HepG2 (cell line): ENCODE measurements at regions not wholly inside any gene's neighbourhood (a gene's known extent, or its start where the extent isn't known, plus 50 kb on each side); places are given as distances from the start of the nearest gene placed in this dataset.

Source experiments
- ATAC-seq: fragments of 200-7000 bp; cut with Tn5 transposase; 3 replicates; pipeline ENCODE4 v1.9.1; 2020; ENCODE audit warnings: mild to moderate bottlenecking, moderate library complexity
- BruUV-seq: library from RNA; stranded (reverse); fragments of 400-500 nt; replicated peaks from 2 replicates; lab custom pipeline; 2021; lab: Mats Ljungman, UMichigan
- CTCF ChIA-PET: fragments of 300-600 bp; formaldehyde crosslinking; extraction: SDS; loops from one replicate; lab custom pipeline; 2021; ENCODE audit warnings: low total read pairs, inconsistent platforms, low intra/inter-chr PET ratio; lab: Yijun Ruan, JAX
- POLR2A ChIA-PET: fragments of 350-600 bp; sonication (Branson Sonifier 250); formaldehyde crosslinking; loops from one replicate; lab custom pipeline; 2020; ENCODE audit warnings: antibody characterized with exemption, inconsistent platforms; lab: Yijun Ruan, JAX
- DNase-seq: peaks from one replicate; pipeline ENCODE4 v3.0.0-alpha.2; 2015; ENCODE audit warnings: low spot score
- FAIRE-seq: peaks from 3 replicates; lab custom pipeline; 2011; peaks lifted over from hg19 to GRCh38; lab: Jason Lieb, UNC
- H2AFZ ChIP-seq: one replicate; pipeline ENCODE4 v1.6.1; 2011; ENCODE audit warnings: low read length, inconsistent platforms
- H3K27ac ChIP-seq: fragments of 300-600 bp; 3 replicates; pipeline ENCODE4 v1.8.0; 2011; ENCODE audit warnings: mixed run types, mild to moderate bottlenecking, mixed read lengths, low read length, inconsistent platforms; ENCODE audit not compliant: insufficient read depth; ENCODE audit errors: extremely low read length
- H3K27me3 ChIP-seq, 2 experiments: fragments of 200-600 bp in 1 of 2; 2 replicates in 1 of 2; 3 replicates in 1 of 2; pipeline versions ENCODE4 v1.6.0 to v1.8.0; 2011; ENCODE audit warnings: low read length in 2 of 2, mild to moderate bottlenecking in 2 of 2, moderate library complexity in 2 of 2, inconsistent platforms in 1 of 2; ENCODE audit not compliant: insufficient read depth in 2 of 2, control insufficient read depth in 1 of 2
- H3K36me3 ChIP-seq, 2 experiments: fragments of 200-600 bp in 1 of 2; replicated peaks in 1 of 2; 2 replicates in 1 of 2; 3 replicates in 1 of 2; pipeline versions ENCODE4 v1.5.1 to v1.8.0; 2011; ENCODE audit warnings: low read length in 2 of 2, inconsistent platforms in 1 of 2; ENCODE audit not compliant: insufficient read depth in 2 of 2, control insufficient read depth in 1 of 2
- H3K4me1 ChIP-seq: 2 replicates; pipeline ENCODE4 v1.5.1; 2012; ENCODE audit warnings: low read length, inconsistent platforms; ENCODE audit not compliant: insufficient read depth
- H3K4me2 ChIP-seq: 2 replicates; pipeline ENCODE4 v1.6.0; 2011; ENCODE audit warnings: low read depth, low read length, inconsistent platforms
- H3K4me3 ChIP-seq, 3 experiments: fragments of 200-600 bp in 1 of 3; sonication (generic), shearing (Covaris generic) in 1 of 3; replicated peaks in 1 of 3; 2 replicates each; pipeline ENCODE4 v1.5.1; 2011 to 2016; ENCODE audit warnings: low read length in 3 of 3, inconsistent platforms in 2 of 3, low read depth in 2 of 3, mild to moderate bottlenecking in 2 of 3, control low read depth in 1 of 3, mixed read lengths in 1 of 3; ENCODE audit not compliant: insufficient read depth in 1 of 3
- H3K79me2 ChIP-seq: one replicate; pipeline ENCODE4 v1.6.1; 2011; ENCODE audit warnings: low read length, inconsistent platforms; ENCODE audit not compliant: insufficient read depth
- H3K9ac ChIP-seq: 2 replicates; pipeline ENCODE4 v1.6.0; 2011; ENCODE audit warnings: mild to moderate bottlenecking, low read depth, low read length, inconsistent platforms; ENCODE audit not compliant: insufficient read depth
- H3K9me3 ChIP-seq: 2 replicates; pipeline ENCODE4 v1.5.1; 2012; ENCODE audit warnings: mild to moderate bottlenecking, low read length
- H4K20me1 ChIP-seq: 2 replicates; pipeline ENCODE4 v1.6.0; 2011; ENCODE audit warnings: inconsistent platforms, mild to moderate bottlenecking, low read length, moderate library complexity; ENCODE audit not compliant: insufficient read depth
- BCL6 ChIP-seq: IDR thresholded peaks from 2 replicates; pipeline ENCODE4 v1.6.1; 2016; ENCODE audit warnings: missing genetic modification reagents, missing compliant biosample characterization
- CBX5 ChIP-seq: sonication (generic); formaldehyde crosslinking; IDR thresholded peaks from 2 replicates; pipeline ENCODE4 v1.4.0; 2020; ENCODE audit warnings: missing genetic modification reagents, borderline replicate concordance
- FOSL2 ChIP-seq: sonication (generic); formaldehyde crosslinking; IDR thresholded peaks from 2 replicates; pipeline ENCODE4 v1.4.0; 2020; ENCODE audit warnings: missing genetic modification reagents
- FOXA3 ChIP-seq: IDR thresholded peaks from 2 replicates; pipeline ENCODE4 v1.6.1; 2016; ENCODE audit warnings: missing genetic modification reagents, missing compliant biosample characterization
- FOXK1 ChIP-seq: sonication (generic); formaldehyde crosslinking; IDR thresholded peaks from 2 replicates; pipeline ENCODE4 v1.4.0; 2020; ENCODE audit warnings: low read depth, missing genetic modification reagents, borderline replicate concordance
- FOXO1 ChIP-seq: sonication (generic); formaldehyde crosslinking; IDR thresholded peaks from 2 replicates; pipeline ENCODE4 v1.4.0; 2020; ENCODE audit warnings: missing genetic modification reagents
- FOXP1 ChIP-seq, 2 experiments: fragments of 450-650 bp in 1 of 2; IDR thresholded peaks; 2 replicates each; pipeline ENCODE4 v1.6.1; 2017 to 2018; ENCODE audit warnings: antibody characterized with exemption in 1 of 2
- GABPA ChIP-seq, 2 experiments: IDR thresholded peaks; 2 replicates each; pipeline ENCODE4 v1.6.1; 2011 to 2016; ENCODE audit warnings: low read depth in 2 of 2, low read length in 1 of 2, missing biosample characterization in 1 of 2, missing genetic modification characterization in 1 of 2
- HDAC1 ChIP-seq: sonication (generic); formaldehyde crosslinking; IDR thresholded peaks from 2 replicates; pipeline ENCODE4 v1.5.1; 2020; ENCODE audit warnings: mild to moderate bottlenecking, missing genetic modification reagents
- MYC ChIP-seq: sonication (generic); formaldehyde crosslinking; IDR thresholded peaks from 2 replicates; pipeline ENCODE4 v1.9.0; 2021; ENCODE audit warnings: missing genetic modification reagents, borderline replicate concordance
- NFE2L2 ChIP-seq: fragments of 150-350 bp; IDR thresholded peaks from 2 replicates; pipeline ENCODE4 v1.6.1; 2014; ENCODE audit warnings: low read length
- NFIC ChIP-seq: IDR thresholded peaks from 2 replicates; pipeline ENCODE4 v1.6.1; 2012; ENCODE audit warnings: mild to moderate bottlenecking, low read length, inconsistent platforms
- NR2F1 ChIP-seq, 2 experiments: fragments of 450-650 bp in 1 of 2; formaldehyde crosslinking in 1 of 2; IDR thresholded peaks; 2 replicates each; pipeline versions ENCODE4 v1.5.0 to v1.6.1; 2016 to 2020; ENCODE audit warnings: mild to moderate bottlenecking in 1 of 2, missing compliant biosample characterization in 1 of 2, missing genetic modification reagents in 1 of 2, moderate library complexity in 1 of 2
- PPARG ChIP-seq: conservative IDR thresholded peaks from 2 replicates; pipeline ENCODE4 v1.6.1; 2016; ENCODE audit warnings: missing biosample characterization, missing genetic modification reagents
- RARA ChIP-seq: IDR thresholded peaks from 2 replicates; pipeline ENCODE4 v1.6.1; 2016; ENCODE audit warnings: missing genetic modification reagents, missing compliant biosample characterization
- RXRB ChIP-seq: IDR thresholded peaks from 2 replicates; pipeline ENCODE4 v1.6.1; 2016; ENCODE audit warnings: borderline replicate concordance, missing genetic modification reagents, missing compliant biosample characterization
- SAP130 ChIP-seq: IDR thresholded peaks from 2 replicates; pipeline ENCODE4 v1.6.1; 2016; ENCODE audit warnings: low read depth
- XRCC5 ChIP-seq: fragments of 200-400 bp; formaldehyde crosslinking; optimal IDR thresholded peaks from 2 replicates; pipeline ENCODE3; 2017; ENCODE audit warnings: mild to moderate bottlenecking, low read length
- ZMYM2 ChIP-seq: sonication (generic); formaldehyde crosslinking; IDR thresholded peaks from 2 replicates; pipeline ENCODE4 v1.8.0; 2022; ENCODE audit warnings: mild to moderate bottlenecking, missing genetic modification reagents
- ZNF12 ChIP-seq: sonication (generic); formaldehyde crosslinking; IDR thresholded peaks from 2 replicates; pipeline ENCODE4 v1.5.0; 2020; ENCODE audit warnings: missing genetic modification reagents
- ZNF644 ChIP-seq: IDR thresholded peaks from 2 replicates; pipeline ENCODE4 v1.6.1; 2016; ENCODE audit warnings: low read depth
- ZNF770 ChIP-seq: sonication (generic); formaldehyde crosslinking; IDR thresholded peaks from 2 replicates; pipeline ENCODE4 v1.5.0; 2020; ENCODE audit warnings: mild to moderate bottlenecking, missing genetic modification reagents
- ZSCAN5A ChIP-seq: sonication (generic); formaldehyde crosslinking; IDR thresholded peaks from 2 replicates; pipeline ENCODE4 v1.8.0; 2022; ENCODE audit warnings: mild to moderate bottlenecking, missing genetic modification reagents, borderline replicate concordance
- WGBS: methylation state at CpG from one replicate; pipeline ENCODE4 v1.1.6; 2017; ENCODE audit warnings: low lambda C conversion rate; 5-methylcytosine and 5-hydroxymethylcytosine counted together
- in situ Hi-C: cut with HindIII; loops from 2 replicates; pipeline ENCODE4 v1.10.0; 2017; ENCODE audit warnings: low pct_unique_long_range_greater_than_20kb; ENCODE audit not compliant: extremely low pct_ligation_motif_present
- intact Hi-C: fragments of 100-400 bp; cut with micrococcal nuclease; formaldehyde crosslinking; loops from one replicate; pipeline ENCODE4 v1.10.0; 2022; ENCODE audit not compliant: unreplicated experiment
- TF ChIP-seq, protein P1 (sequence below): sonication (generic); formaldehyde crosslinking; IDR thresholded peaks from 2 replicates; pipeline ENCODE4 v1.4.0; 2020; ENCODE audit warnings: mild to moderate bottlenecking, low read depth, missing genetic modification reagents

DNA sequence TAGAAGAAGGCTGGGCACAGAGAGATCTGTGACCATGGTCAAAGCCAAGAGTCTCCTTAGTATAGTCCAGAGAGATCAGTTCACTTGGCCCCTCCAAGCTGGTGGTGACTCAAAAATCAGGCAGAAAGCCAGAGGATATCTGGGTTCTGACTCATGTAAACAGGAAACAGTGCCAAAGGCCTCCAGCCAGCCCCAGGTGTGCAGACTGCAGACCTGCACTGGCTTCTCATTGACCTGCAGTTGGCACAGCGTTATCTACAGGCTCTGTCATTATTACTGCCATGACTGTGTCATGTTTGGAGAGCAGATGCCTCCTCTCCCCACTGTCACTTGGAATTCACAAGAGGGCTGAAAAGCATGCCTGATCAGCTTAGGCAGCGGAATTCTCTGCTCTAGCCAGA lies 295.7 kb upstream of the PRKD1 start:
- Histone ChIP-seq H3K36me3 (no peaks in the 10 kb centered on the region), H3K9ac (no peak overlapping the region), H3K4me2 (no peak overlapping the region), H3K9me3 (no peaks in the 10 kb centered on the region), H3K79me2 (no peaks in the 10 kb centered on the region), H2AFZ (no peak overlapping the region), H3K4me1 (no peaks in the 10 kb centered on the region), H3K27ac (no peak overlapping the region), H3K4me3 (no peak overlapping the region), H3K27me3 (no peaks in the 10 kb centered on the region), H4K20me1 (no peaks in the 10 kb centered on the region)
- DNase-seq (peak; percentile 71), FAIRE-seq (no peak), ATAC-seq (peak; percentile 94)
- CTCF ChIA-PET: no interaction called here
- BruUV-seq: no TSS peak
- 8% methylated on average over 2 of the region's 2 CpGs for WGBS
- POLR2A ChIA-PET: no interaction called here
- intact Hi-C loops: no loop called here
- in situ Hi-C loops: no loop called here
- TF ChIP-seq ZMYM2 (CRISPR knock-in tag): no peak
- TF ChIP-seq NFIC: peak; percentile 45; the same call in 1 of the 2 replicates
- TF ChIP-seq ZNF644 (CRISPR knock-in tag): peak; percentile 69; the same call in 1 of the 2 replicates
- 0 out of 2 replicates have a peak, but pooled peaks have one; percentile 22 for TF ChIP-seq PPARG
- 0 out of 4 replicates have a peak, but pooled peaks of 1 of the 2 experiments have one; percentile 9 for TF ChIP-seq NR2F1 (CRISPR knock-in tag; IDR thresholded peaks at IDR 0.05)
- no peak for TF ChIP-seq ZNF12
- no peak for TF ChIP-seq MYC (CRISPR knock-in tag)
- peak; percentile 41; the same call in 1 of the 2 replicates for TF ChIP-seq RXRB (CRISPR knock-in tag)
- peak; percentile 74 for TF ChIP-seq RARA (CRISPR knock-in tag)
- no peak for TF ChIP-seq BCL6
- 0 out of 2 replicates have a peak, but pooled peaks have one; percentile 27 for TF ChIP-seq CBX5 (CRISPR knock-in tag)
- TF ChIP-seq FOSL2 (CRISPR knock-in tag): peak; percentile 92
- TF ChIP-seq GABPA (IDR thresholded peaks at IDR 0.05; ENCODE audit: low read depth, low read length): no peak
- TF ChIP-seq GABPA (CRISPR knock-in tag; IDR thresholded peaks at IDR 0.05; ENCODE audit: low read depth): peak; percentile 62
- peak; percentile 29; the same call in 1 of the 2 replicates for TF ChIP-seq FOXA3
- 0 out of 2 replicates have a peak, but pooled peaks have one; percentile 21 for TF ChIP-seq SAP130 (CRISPR knock-in tag)
- peak; percentile 43; the same call in 1 of the 2 replicates for TF ChIP-seq FOXK1 (CRISPR knock-in tag)
- peak; percentile 45; the same call in 1 of the 2 replicates for TF ChIP-seq FOXO1 (CRISPR knock-in tag)
- TF ChIP-seq HDAC1 (CRISPR knock-in tag): no peak
- TF ChIP-seq ZNF770 (CRISPR knock-in tag): no peak
- TF ChIP-seq XRCC5: peak; percentile 34
- TF ChIP-seq ZSCAN5A: no peak
- TF ChIP-seq, protein P1, sequence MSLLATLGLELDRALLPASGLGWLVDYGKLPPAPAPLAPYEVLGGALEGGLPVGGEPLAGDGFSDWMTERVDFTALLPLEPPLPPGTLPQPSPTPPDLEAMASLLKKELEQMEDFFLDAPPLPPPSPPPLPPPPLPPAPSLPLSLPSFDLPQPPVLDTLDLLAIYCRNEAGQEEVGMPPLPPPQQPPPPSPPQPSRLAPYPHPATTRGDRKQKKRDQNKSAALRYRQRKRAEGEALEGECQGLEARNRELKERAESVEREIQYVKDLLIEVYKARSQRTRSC (CRISPR knock-in tag): no peak
- no peak for TF ChIP-seq NFE2L2
- no peak for TF ChIP-seq FOXP1 (IDR thresholded peaks at IDR 0.05)
- TF ChIP-seq FOXP1 (CRISPR knock-in tag; IDR thresholded peaks at IDR 0.05): peak; percentile 67
